OCI-LY1 (cell line): ENCODE measurements at regions not wholly inside any gene's neighbourhood (a gene's known extent, or its start where the extent isn't known, plus 50 kb on each side); places are given as distances from the start of the nearest gene placed in this dataset.

ENCODE experiments used
- H2AFZ ChIP-seq: fragments of 200-600 bp; sonication (generic), shearing (Covaris generic); 2 replicates; pipeline ENCODE4 v1.6.0; 2014; ENCODE audit warnings: antibody characterized with exemption, mild to moderate bottlenecking, low read length
- H3F3A ChIP-seq: fragments of 200-600 bp; sonication (generic), shearing (Covaris generic); 2 replicates; pipeline ENCODE4 v1.6.0; 2014; ENCODE audit warnings: mild to moderate bottlenecking, antibody characterized with exemption, low read length, moderate library complexity; ENCODE audit not compliant: insufficient read depth
- H3K27ac ChIP-seq: fragments of 200-600 bp; sonication (generic); 2 replicates; pipeline ENCODE4 v1.5.1; 2014; ENCODE audit warnings: low read length, mixed run types, mild to moderate bottlenecking, low read depth; ENCODE audit not compliant: poor library complexity, severe bottlenecking
- H3K27me3 ChIP-seq: fragments of 200-600 bp; sonication (generic); 2 replicates; pipeline ENCODE4 v1.6.0; 2014; ENCODE audit warnings: antibody characterized with exemption, mild to moderate bottlenecking, low read length, moderate library complexity; ENCODE audit not compliant: insufficient read depth
- H3K36me3 ChIP-seq: fragments of 200-600 bp; sonication (generic); 2 replicates; pipeline ENCODE4 v1.6.1; 2014; ENCODE audit warnings: mild to moderate bottlenecking, antibody characterized with exemption, low read length, moderate library complexity, mixed read lengths; ENCODE audit not compliant: insufficient read depth
- H3K4me1 ChIP-seq: fragments of 200-600 bp; sonication (generic); 2 replicates; pipeline ENCODE4 v1.5.1; 2014; ENCODE audit warnings: mild to moderate bottlenecking, low read length, moderate library complexity; ENCODE audit not compliant: insufficient read depth, severe bottlenecking
- H3K4me2 ChIP-seq: fragments of 200-600 bp; sonication (generic), shearing (Covaris generic); 2 replicates; pipeline ENCODE4 v1.6.1; 2014; ENCODE audit warnings: low read length
- H3K4me3 ChIP-seq: fragments of 200-600 bp; sonication (generic); 2 replicates; pipeline ENCODE4 v1.5.1; 2014; ENCODE audit warnings: low read length, low read depth, mild to moderate bottlenecking, mixed read lengths; ENCODE audit not compliant: poor library complexity, severe bottlenecking
- H3K79me2 ChIP-seq: fragments of 200-600 bp; shearing (Covaris generic); 2 replicates; pipeline ENCODE4 v1.6.1; 2016; ENCODE audit warnings: mixed run types, low read length, mixed read lengths; ENCODE audit not compliant: insufficient read depth
- H3K9ac ChIP-seq: fragments of 200-600 bp; sonication (generic), shearing (Covaris generic); 2 replicates; pipeline ENCODE4 v1.6.1; 2014; ENCODE audit warnings: mild to moderate bottlenecking, low read length, mixed read lengths
- H3K9me2 ChIP-seq: fragments of 200-600 bp; sonication (generic), shearing (Covaris generic); 2 replicates; pipeline ENCODE4 v1.6.1; 2014; ENCODE audit warnings: low read depth, mild to moderate bottlenecking, low read length, mixed read lengths
- H3K9me3 ChIP-seq: fragments of 200-600 bp; shearing (Covaris generic); 2 replicates; pipeline ENCODE4 v1.6.1; 2014; ENCODE audit warnings: low read length, mixed read lengths
- H4K20me1 ChIP-seq: fragments of 200-600 bp; sonication (generic), shearing (Covaris generic); 2 replicates; pipeline ENCODE4 v1.6.0; 2016; ENCODE audit warnings: mild to moderate bottlenecking, low read length; ENCODE audit not compliant: insufficient read depth
- EZH2 ChIP-seq: fragments of 200-600 bp; sonication (generic), shearing (Covaris generic); IDR thresholded peaks from 2 replicates; pipeline ENCODE4 v1.8.0; 2017; ENCODE audit warnings: borderline replicate concordance, mixed run types, mild to moderate bottlenecking, antibody characterized with exemption, low read length, moderate library complexity, mixed read lengths
- TF ChIP-seq, protein P1 (sequence below): fragments of 200-600 bp; sonication (generic), shearing (Covaris generic); IDR thresholded peaks from 2 replicates; pipeline ENCODE4 v1.5.1; 2017; ENCODE audit warnings: mild to moderate bottlenecking, antibody characterized with exemption, low read length, moderate library complexity, mixed read lengths

- Histone ChIP-seq H3F3A (no peaks in the 10 kb centered on the region), H2AFZ (no peak overlapping the region), H3K9me3 (no peaks in the 10 kb centered on the region), H3K4me2 (no peak overlapping the region), H3K4me3 (no peak overlapping the region), H4K20me1 (no peaks in the 10 kb centered on the region), H3K9me2 (no peaks in the 10 kb centered on the region), H3K4me1 (no peaks in the 10 kb centered on the region), H3K27ac (no peak overlapping the region), H3K27me3 (no peaks in the 10 kb centered on the region), H3K36me3 (no peaks in the 10 kb centered on the region), H3K79me2 (no peaks in the 10 kb centered on the region), H3K9ac (no peak overlapping the region)
- TF ChIP-seq, protein P1, sequence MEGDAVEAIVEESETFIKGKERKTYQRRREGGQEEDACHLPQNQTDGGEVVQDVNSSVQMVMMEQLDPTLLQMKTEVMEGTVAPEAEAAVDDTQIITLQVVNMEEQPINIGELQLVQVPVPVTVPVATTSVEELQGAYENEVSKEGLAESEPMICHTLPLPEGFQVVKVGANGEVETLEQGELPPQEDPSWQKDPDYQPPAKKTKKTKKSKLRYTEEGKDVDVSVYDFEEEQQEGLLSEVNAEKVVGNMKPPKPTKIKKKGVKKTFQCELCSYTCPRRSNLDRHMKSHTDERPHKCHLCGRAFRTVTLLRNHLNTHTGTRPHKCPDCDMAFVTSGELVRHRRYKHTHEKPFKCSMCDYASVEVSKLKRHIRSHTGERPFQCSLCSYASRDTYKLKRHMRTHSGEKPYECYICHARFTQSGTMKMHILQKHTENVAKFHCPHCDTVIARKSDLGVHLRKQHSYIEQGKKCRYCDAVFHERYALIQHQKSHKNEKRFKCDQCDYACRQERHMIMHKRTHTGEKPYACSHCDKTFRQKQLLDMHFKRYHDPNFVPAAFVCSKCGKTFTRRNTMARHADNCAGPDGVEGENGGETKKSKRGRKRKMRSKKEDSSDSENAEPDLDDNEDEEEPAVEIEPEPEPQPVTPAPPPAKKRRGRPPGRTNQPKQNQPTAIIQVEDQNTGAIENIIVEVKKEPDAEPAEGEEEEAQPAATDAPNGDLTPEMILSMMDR, result no peak
- TF ChIP-seq EZH2, result no peak
Observed at GRCh38 chr4:42712854-42713253, 55.9 kb upstream of the ATP8A1 start.

DNA sequence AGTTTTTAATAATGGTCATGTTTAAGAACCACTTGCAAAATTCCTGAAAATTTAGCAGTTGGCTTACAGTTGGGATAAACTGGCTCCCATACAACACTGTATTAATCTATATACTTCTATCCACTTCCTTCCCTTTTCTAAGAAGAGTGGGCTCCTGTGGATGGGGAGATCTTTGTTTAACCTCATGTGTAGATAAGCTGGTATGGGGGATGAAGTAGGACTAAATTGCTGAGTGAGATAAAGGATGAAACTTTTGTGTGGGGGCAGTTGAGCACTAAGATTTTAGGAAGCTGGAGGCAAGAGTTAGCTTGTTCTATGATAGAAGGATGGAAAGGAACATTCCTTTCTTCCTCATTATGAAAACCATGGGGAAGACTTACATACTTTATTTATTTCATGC, 54.6 kb upstream of the ATP8A1 start:
- H3K27ac ChIP-seq, result no peak overlapping the region
- no peaks in the 10 kb centered on the region for H3K9me2 ChIP-seq
- H3K36me3 ChIP-seq, result no peaks in the 10 kb centered on the region
- TF ChIP-seq, protein P1, result no peak
- TF ChIP-seq EZH2, result no peak
- no peak overlapping the region for H3K4me2 ChIP-seq
- H3K27me3 ChIP-seq, result no peaks in the 10 kb centered on the region
- H2AFZ ChIP-seq, result no peak overlapping the region
- H3F3A ChIP-seq, result no peaks in the 10 kb centered on the region
- H3K4me1 ChIP-seq, result no peaks in the 10 kb centered on the region
- H3K4me3 ChIP-seq, result no peak overlapping the region
- H3K79me2 ChIP-seq, result no peaks in the 10 kb centered on the region
- no peaks in the 10 kb centered on the region for H3K9me3 ChIP-seq
- H4K20me1 ChIP-seq, result no peaks in the 10 kb centered on the region
- no peak overlapping the region for H3K9ac ChIP-seq

DNA sequence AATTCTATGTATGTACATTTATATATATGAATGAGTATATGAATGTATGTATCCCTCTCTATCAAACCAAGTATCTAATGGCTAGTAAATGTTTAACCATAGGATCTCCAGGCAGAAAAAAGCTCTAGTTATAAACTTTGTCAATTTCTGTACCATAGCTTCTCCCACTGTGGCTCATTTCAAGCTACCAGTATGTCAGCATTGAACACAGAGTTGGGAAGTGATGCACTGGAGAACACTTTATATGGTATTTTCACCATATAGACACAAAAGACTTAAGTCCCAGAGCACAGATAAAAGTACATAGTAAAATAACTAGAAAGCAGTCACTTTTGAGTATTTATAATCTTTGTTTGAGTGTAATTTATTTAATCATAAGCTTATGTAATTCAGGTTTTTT, 53.9 kb upstream of the ATP8A1 start:
- Histone ChIP-seq H3K36me3 (no peaks in the 10 kb centered on the region), H4K20me1 (no peaks in the 10 kb centered on the region), H3K4me2 (no peak overlapping the region), H3K9ac (no peak overlapping the region), H3K9me3 (no peaks in the 10 kb centered on the region), H3K9me2 (no peaks in the 10 kb centered on the region), H2AFZ (no peak overlapping the region), H3K4me1 (no peaks in the 10 kb centered on the region), H3K79me2 (no peaks in the 10 kb centered on the region), H3F3A (no peaks in the 10 kb centered on the region), H3K27me3 (no peaks in the 10 kb centered on the region), H3K27ac (no peak overlapping the region), H3K4me3 (no peak overlapping the region)
- no peak for TF ChIP-seq EZH2
- TF ChIP-seq, protein P1, result no peak
